ENCODE measurements at regions not wholly inside any gene's neighbourhood (a gene's known extent, or its start where the extent isn't known, plus 50 kb on each side); places are given as distances from the start of the nearest gene placed in this dataset.

DNA sequence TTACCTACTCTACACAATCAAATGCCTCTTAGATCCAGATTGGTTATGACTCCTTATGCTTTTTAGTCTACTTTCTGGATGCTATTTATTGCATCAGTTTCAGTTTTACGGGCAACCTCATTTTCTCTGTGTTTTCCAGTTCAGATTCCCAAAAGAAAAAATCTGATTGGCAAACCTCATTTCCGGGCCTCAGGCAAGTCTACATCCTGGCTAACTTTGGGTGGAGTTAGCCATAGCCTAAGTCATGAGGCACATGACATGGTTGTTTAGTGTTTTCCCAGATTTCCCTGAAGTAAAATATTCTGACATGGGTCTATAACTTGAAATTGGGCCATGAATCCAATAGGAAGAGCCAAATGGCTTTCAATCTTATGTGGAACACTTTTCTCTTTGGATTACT lies 339.7 kb downstream of the NUAK1 start:
- H3K36me3 ChIP-seq: no peaks in the 10 kb centered on the region
- no peaks in the 10 kb centered on the region for H3K27me3 ChIP-seq
- no peak for TF ChIP-seq Cebpa-rat (IDR thresholded peaks at IDR 0.05)
- H3K4me1 ChIP-seq: peaks cover 20% of the 10 kb centered on the region
- no peak overlapping the region for H3K27ac ChIP-seq
- peaks cover 10% of the 10 kb centered on the region; the same call in 1 of the 2 replicates for H3K9me3 ChIP-seq
- H3K4me2 ChIP-seq: no peak overlapping the region
- H3K9ac ChIP-seq: no peak overlapping the region
- H4K20me1 ChIP-seq: no peaks in the 10 kb centered on the region
- no peak overlapping the region for H3K4me3 ChIP-seq

GRCh38 chr12:105801351-105801750 lies 337.4 kb downstream of the NUAK1 start:
- Histone ChIP-seq H3K27me3 (no peaks in the 10 kb centered on the region), H3K4me2 (peak overlapping the region; percentile 52), H3K36me3 (no peaks in the 10 kb centered on the region), H3K9ac (no peak overlapping the region), H3K27ac (no peak overlapping the region), H4K20me1 (no peaks in the 10 kb centered on the region), H3K9me3 (peaks cover 10% of the 10 kb centered on the region; the same call in 1 of the 2 replicates), H3K4me1 (peaks cover 20% of the 10 kb centered on the region), H3K4me3 (no peak overlapping the region)
- no peak for TF ChIP-seq Cebpa-rat (IDR thresholded peaks at IDR 0.05)

DNA sequence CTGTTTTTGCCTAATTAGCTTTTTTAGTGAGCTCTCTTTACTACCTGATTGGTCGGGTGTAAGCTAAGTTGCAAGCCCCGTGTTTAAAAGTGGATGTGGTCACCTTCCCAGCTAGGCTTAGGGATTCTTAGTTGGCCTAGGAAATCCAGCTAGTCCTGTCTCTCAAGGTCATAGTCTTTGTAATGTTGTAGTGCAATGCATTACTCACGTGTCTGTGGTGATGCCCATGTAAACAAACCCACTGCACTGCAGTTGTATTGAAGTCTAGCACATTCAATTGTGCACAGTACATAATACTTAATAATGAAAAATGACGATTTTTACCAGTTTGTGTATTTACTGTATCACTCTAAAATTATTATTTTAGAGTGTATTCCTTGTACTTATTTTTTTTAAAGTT lies 335.5 kb downstream of the NUAK1 start:
- H3K4me1 ChIP-seq: peaks cover 18% of the 10 kb centered on the region
- H3K9ac ChIP-seq: no peak overlapping the region
- H3K27me3 ChIP-seq: no peaks in the 10 kb centered on the region
- H4K20me1 ChIP-seq: no peaks in the 10 kb centered on the region
- no peak overlapping the region for H3K4me3 ChIP-seq
- TF ChIP-seq Cebpa-rat (IDR thresholded peaks at IDR 0.05): no peak
- no peaks in the 10 kb centered on the region for H3K36me3 ChIP-seq
- H3K4me2 ChIP-seq: no peak overlapping the region
- H3K27ac ChIP-seq: no peak overlapping the region
- H3K9me3 ChIP-seq: peaks cover 10% of the 10 kb centered on the region; the same call in 1 of the 2 replicates

GRCh38 chr12:105804591-105805265 lies 334.0 kb downstream of the NUAK1 start:
- Histone ChIP-seq H3K36me3 (no peaks in the 10 kb centered on the region), H3K4me2 (no peak overlapping the region), H3K9me3 (peaks cover 6% of the 10 kb centered on the region; the same call in 1 of the 2 replicates), H3K27me3 (no peaks in the 10 kb centered on the region), H3K4me1 (peaks cover 14% of the 10 kb centered on the region), H3K4me3 (no peak overlapping the region), H3K9ac (no peak overlapping the region), H3K27ac (no peak overlapping the region), H4K20me1 (no peaks in the 10 kb centered on the region)
- TF ChIP-seq Cebpa-rat (IDR thresholded peaks at IDR 0.05): no peak

- peaks cover 14% of the 10 kb centered on the region for H3K4me1 ChIP-seq
- no peaks in the 10 kb centered on the region for H3K27me3 ChIP-seq
- no peak overlapping the region for H3K27ac ChIP-seq
- H3K36me3 ChIP-seq: no peaks in the 10 kb centered on the region
- H3K9ac ChIP-seq: no peak overlapping the region
- no peak overlapping the region for H3K4me3 ChIP-seq
- H3K4me2 ChIP-seq: no peak overlapping the region
- H4K20me1 ChIP-seq: no peaks in the 10 kb centered on the region
- no peak for TF ChIP-seq Cebpa-rat (IDR thresholded peaks at IDR 0.05)
- H3K9me3 ChIP-seq: peaks cover 6% of the 10 kb centered on the region; the same call in 1 of the 2 replicates
Observed at GRCh38 chr12:105805730-105806399, 332.9 kb downstream of the NUAK1 start.

DNA sequence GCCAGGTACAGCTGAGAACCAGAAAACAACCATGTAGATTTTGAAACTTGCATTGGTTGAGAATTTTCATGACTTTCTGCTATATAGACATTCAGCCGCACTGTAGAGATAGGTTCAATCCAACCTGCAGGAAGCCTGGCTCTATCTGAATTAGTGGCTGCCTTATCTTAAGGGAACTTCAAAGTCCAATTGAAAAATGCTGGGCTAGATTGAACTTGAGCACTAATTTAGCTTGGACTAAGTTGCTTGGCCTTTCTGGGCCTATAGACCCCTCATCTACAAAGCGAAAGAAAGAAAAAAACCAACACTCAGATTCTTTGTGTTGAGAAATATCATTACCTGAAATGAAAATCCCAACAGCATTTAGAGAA lies 332.4 kb downstream of the NUAK1 start:
- Histone ChIP-seq H3K9me3 (peaks cover 6% of the 10 kb centered on the region; the same call in 1 of the 2 replicates), H3K36me3 (no peaks in the 10 kb centered on the region), H3K4me1 (peaks cover 9% of the 10 kb centered on the region), H3K27ac (no peak overlapping the region), H3K9ac (no peak overlapping the region), H4K20me1 (no peaks in the 10 kb centered on the region), H3K27me3 (no peaks in the 10 kb centered on the region), H3K4me3 (no peak overlapping the region), H3K4me2 (no peak overlapping the region)
- TF ChIP-seq Cebpa-rat (IDR thresholded peaks at IDR 0.05): no peak

- no peak overlapping the region for H3K9ac ChIP-seq
- H3K36me3 ChIP-seq: no peaks in the 10 kb centered on the region
- H3K4me2 ChIP-seq: no peak overlapping the region
- no peaks in the 10 kb centered on the region for H3K9me3 ChIP-seq
- no peaks in the 10 kb centered on the region for H3K27me3 ChIP-seq
- H3K4me3 ChIP-seq: no peak overlapping the region
- H4K20me1 ChIP-seq: no peaks in the 10 kb centered on the region
- H3K27ac ChIP-seq: no peak overlapping the region
- TF ChIP-seq Cebpa-rat (IDR thresholded peaks at IDR 0.05): no peak
- H3K4me1 ChIP-seq: peaks cover 10% of the 10 kb centered on the region; the same call in 1 of the 2 replicates
Observed at GRCh38 chr12:105812366-105812765, 326.4 kb downstream of the NUAK1 start.

DNA sequence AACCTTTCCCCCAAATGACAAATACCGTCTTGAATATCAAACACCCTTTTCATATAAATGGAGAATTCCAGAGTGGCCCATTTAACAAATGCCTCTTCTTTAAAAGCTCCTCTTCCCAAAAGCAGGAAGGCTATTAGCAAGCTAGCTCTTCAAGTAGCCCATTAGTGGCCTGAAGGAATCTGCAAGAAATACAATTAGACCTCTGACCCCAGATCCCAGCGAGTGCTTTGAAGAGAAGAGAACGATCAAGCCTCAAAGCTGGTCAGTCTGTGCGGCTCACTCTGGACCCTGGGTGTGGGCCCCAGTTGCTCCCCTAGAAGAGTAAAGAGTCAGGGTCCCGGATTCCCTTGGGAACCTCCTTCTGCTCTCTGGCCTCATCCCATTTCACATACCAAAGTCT lies 325.6 kb downstream of the NUAK1 start:
- no peak overlapping the region for H3K27ac ChIP-seq
- H3K9me3 ChIP-seq: no peaks in the 10 kb centered on the region
- H3K4me1 ChIP-seq: peaks cover 10% of the 10 kb centered on the region; the same call in 1 of the 2 replicates
- H3K9ac ChIP-seq: no peak overlapping the region
- TF ChIP-seq Cebpa-rat (IDR thresholded peaks at IDR 0.05): no peak
- H3K4me2 ChIP-seq: no peak overlapping the region
- no peaks in the 10 kb centered on the region for H3K27me3 ChIP-seq
- no peaks in the 10 kb centered on the region for H4K20me1 ChIP-seq
- no peak overlapping the region for H3K4me3 ChIP-seq
- H3K36me3 ChIP-seq: no peaks in the 10 kb centered on the region

DNA sequence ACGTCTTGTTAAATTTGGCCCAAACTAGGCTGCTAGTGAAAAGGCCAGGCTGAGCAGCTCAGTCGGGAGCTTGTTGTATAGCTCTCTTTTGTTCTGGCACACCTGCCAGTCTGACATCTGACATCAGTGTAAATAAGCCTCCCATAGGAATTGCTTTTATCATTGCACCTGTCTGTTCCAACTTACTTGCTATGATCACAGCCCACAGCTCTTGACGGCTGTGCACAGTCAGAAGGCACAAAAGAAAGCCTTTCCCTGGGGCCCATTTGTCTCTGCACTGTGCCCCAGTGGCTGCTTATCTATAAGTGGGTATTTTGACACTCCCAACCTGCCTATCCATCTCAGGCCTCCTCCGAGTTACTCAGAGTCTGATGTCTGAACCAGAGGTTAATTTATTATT lies 324.5 kb downstream of the NUAK1 start:
- Histone ChIP-seq H3K4me3 (no peak overlapping the region), H3K27me3 (no peaks in the 10 kb centered on the region), H4K20me1 (no peaks in the 10 kb centered on the region), H3K4me1 (peaks cover 14% of the 10 kb centered on the region; the same call in 1 of the 2 replicates), H3K9me3 (no peaks in the 10 kb centered on the region), H3K9ac (no peak overlapping the region), H3K4me2 (0 out of 2 replicates have a peak overlapping the region, but pooled peaks have one; percentile 0), H3K36me3 (no peaks in the 10 kb centered on the region), H3K27ac (no peak overlapping the region)
- no peak for TF ChIP-seq Cebpa-rat (IDR thresholded peaks at IDR 0.05)

DNA sequence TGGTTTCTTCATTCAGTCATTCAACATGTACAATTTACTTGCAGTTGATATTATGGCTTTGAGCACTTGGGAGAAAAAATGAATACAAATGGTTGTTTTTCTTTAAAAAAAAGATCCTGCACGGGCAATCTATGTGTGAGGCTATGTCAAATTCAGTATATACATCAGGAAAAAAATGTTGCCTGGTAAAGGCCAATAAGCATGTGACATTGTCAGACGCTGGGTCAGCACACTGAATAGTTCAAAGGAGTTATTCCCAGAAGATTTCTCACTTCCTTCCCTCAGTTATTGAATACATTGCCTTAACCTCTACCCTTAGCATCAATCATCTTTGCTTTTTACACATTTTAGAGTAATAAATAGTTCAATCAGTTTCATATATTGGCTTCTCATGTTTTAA lies 319.2 kb downstream of the NUAK1 start:
- no peaks in the 10 kb centered on the region for H3K27me3 ChIP-seq
- H3K9me3 ChIP-seq: no peaks in the 10 kb centered on the region
- H3K36me3 ChIP-seq: no peaks in the 10 kb centered on the region
- no peaks in the 10 kb centered on the region for H4K20me1 ChIP-seq
- no peak overlapping the region for H3K4me2 ChIP-seq
- H3K9ac ChIP-seq: no peak overlapping the region
- no peak overlapping the region for H3K27ac ChIP-seq
- peaks cover 33% of the 10 kb centered on the region for H3K4me1 ChIP-seq
- H3K4me3 ChIP-seq: no peak overlapping the region
- TF ChIP-seq Cebpa-rat (IDR thresholded peaks at IDR 0.05): no peak
